Stimulated activated CD4-positive, alpha-beta T cell treated with anti-CD3 and anti-CD28 coated beads, Interleukin-1b, Interleukin-23, amount 100 ng/mL, for 1 hour (primary cell): ENCODE measurements at regions not wholly inside any gene's neighbourhood (a gene's known extent, or its start where the extent isn't known, plus 50 kb on each side); places are given as distances from the start of the nearest gene placed in this dataset.
"Not testable (repeated sequence)": the region's sequence is repeated elsewhere in the genome, so short reads cannot be mapped to it uniquely, and the experiment has no call there.

ENCODE experiments used
- DNase-seq, 2 donors: peaks; one replicate each; pipeline ENCODE4 v3.0.0-alpha.2; 2020; ENCODE audit warnings: low read depth in 2 of 2

GRCh38 chr3:152667267-152667666, 167.7 kb upstream of the P2RY1 start:
- no peak for DNase-seq

GRCh38 chr3:152669560-152669959, 165.4 kb upstream of the P2RY1 start:
- no peak for DNase-seq

GRCh38 chr3:152671446-152672319, 163.2 kb upstream of the P2RY1 start:
- no peak for DNase-seq

- DNase-seq = no peak
Observed at GRCh38 chr3:152672320-152672649, 162.6 kb upstream of the P2RY1 start.

- no peak for DNase-seq
Observed at GRCh38 chr3:152676810-152677379, 158.0 kb upstream of the P2RY1 start.

GRCh38 chr3:152677491-152677890, 157.4 kb upstream of the P2RY1 start:
- no peak for DNase-seq

- DNase-seq = no peak
Observed at GRCh38 chr3:152682477-152682876, 152.5 kb upstream of the P2RY1 start.

- no peak for DNase-seq
Observed at GRCh38 chr3:152683521-152683999, 151.4 kb upstream of the P2RY1 start.

- DNase-seq = no peak
Observed at GRCh38 chr3:152684279-152684678, 150.7 kb upstream of the P2RY1 start.

- no peak for DNase-seq
Observed at GRCh38 chr3:152688313-152688712, 146.6 kb upstream of the P2RY1 start.

- not testable (repeated sequence) for DNase-seq
Observed at GRCh38 chr3:152692326-152692725, 142.6 kb upstream of the P2RY1 start.

- not testable (repeated sequence) for DNase-seq
Observed at GRCh38 chr3:152693521-152694250, 141.2 kb upstream of the P2RY1 start.

GRCh38 chr3:152695840-152696239, 139.1 kb upstream of the P2RY1 start:
- no peak for DNase-seq

- DNase-seq = no peak
Observed at GRCh38 chr3:152696962-152697361, 138.0 kb upstream of the P2RY1 start.

GRCh38 chr3:152703245-152703890, 131.6 kb upstream of the P2RY1 start:
- no peak for DNase-seq

- no peak for DNase-seq
Observed at GRCh38 chr3:152706991-152707713, 127.8 kb upstream of the P2RY1 start.

GRCh38 chr3:152709659-152710058, 125.3 kb upstream of the P2RY1 start:
- DNase-seq = no peak

- no peak for DNase-seq
Observed at GRCh38 chr3:152710549-152710948, 124.4 kb upstream of the P2RY1 start.

GRCh38 chr3:152713989-152714388, 120.9 kb upstream of the P2RY1 start:
- no peak for DNase-seq

GRCh38 chr3:152714507-152714906, 120.4 kb upstream of the P2RY1 start:
- DNase-seq = no peak

- no peak for DNase-seq
Observed at GRCh38 chr3:152717252-152717651, 117.7 kb upstream of the P2RY1 start.
